DOHH2 (cell line): ENCODE measurements at regions not wholly inside any gene's neighbourhood (a gene's known extent, or its start where the extent isn't known, plus 50 kb on each side); places are given as distances from the start of the nearest gene placed in this dataset.

Experiments
- CTCF ChIP-seq: fragments of 200-600 bp; sonication (generic); IDR thresholded peaks from one replicate; pipeline ENCODE4 v1.5.1; 2014; ENCODE audit warnings: antibody characterized with exemption, mild to moderate bottlenecking, low read depth, low read length; ENCODE audit not compliant: poor library complexity, severe bottlenecking
- EZH2phosphoT487 ChIP-seq: fragments of 200-600 bp; sonication (generic); IDR thresholded peaks from 2 replicates; pipeline ENCODE4 v1.6.1; 2017; ENCODE audit warnings: borderline replicate concordance, mild to moderate bottlenecking, antibody characterized with exemption, low read length, moderate library complexity, mixed read lengths

GRCh38 chr3:104165866-104166265, 1200.8 kb upstream of the ALCAM start:
- TF ChIP-seq CTCF (no peak), EZH2phosphoT487 (no peak)
